Stimulated activated CD4-positive, alpha-beta T cell treated with anti-CD3 and anti-CD28 coated beads, TNF-alpha, amount 100 ng/mL, for 1 hour (primary cell): ENCODE measurements at regions not wholly inside any gene's neighbourhood (a gene's known extent, or its start where the extent isn't known, plus 50 kb on each side); places are given as distances from the start of the nearest gene placed in this dataset.

Experiments used
- DNase-seq, 3 donors: peaks; one replicate each; pipeline ENCODE4 v3.0.0-alpha.2; 2020; ENCODE audit warnings: low read depth in 3 of 3, low spot score in 1 of 3

GRCh38 chr18:8942909-8943545, 159.5 kb upstream of the NDUFV2 start:
- DNase-seq: no peak

- no peak for DNase-seq
These were observed 158.3 kb upstream of the NDUFV2 start for GRCh38 chr18:8943900-8944870.

DNA sequence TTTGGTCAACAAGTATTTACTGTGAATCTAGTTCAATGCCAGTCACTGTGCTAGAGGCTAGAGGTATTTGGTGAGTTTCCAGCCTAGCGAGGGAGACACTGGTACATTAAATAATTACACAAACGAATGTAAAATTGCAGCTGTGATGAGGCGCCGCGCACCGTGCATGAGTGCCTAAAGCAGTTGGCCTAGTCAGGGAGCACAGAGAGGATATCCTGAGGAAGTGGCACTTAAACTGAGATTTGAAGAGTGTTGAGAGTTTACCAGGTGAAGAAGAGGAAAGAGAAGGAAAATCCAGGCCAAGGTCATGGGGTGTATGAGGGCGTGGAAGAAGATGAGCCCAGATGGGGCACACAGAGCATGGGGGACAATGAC, 157.6 kb upstream of the NDUFV2 start:
- no peak for DNase-seq

- no peak for DNase-seq
These were observed 157.0 kb upstream of the NDUFV2 start for GRCh38 chr18:8945514-8945913.

GRCh38 chr18:8946066-8946838, 156.2 kb upstream of the NDUFV2 start:
- DNase-seq: no peak

DNA sequence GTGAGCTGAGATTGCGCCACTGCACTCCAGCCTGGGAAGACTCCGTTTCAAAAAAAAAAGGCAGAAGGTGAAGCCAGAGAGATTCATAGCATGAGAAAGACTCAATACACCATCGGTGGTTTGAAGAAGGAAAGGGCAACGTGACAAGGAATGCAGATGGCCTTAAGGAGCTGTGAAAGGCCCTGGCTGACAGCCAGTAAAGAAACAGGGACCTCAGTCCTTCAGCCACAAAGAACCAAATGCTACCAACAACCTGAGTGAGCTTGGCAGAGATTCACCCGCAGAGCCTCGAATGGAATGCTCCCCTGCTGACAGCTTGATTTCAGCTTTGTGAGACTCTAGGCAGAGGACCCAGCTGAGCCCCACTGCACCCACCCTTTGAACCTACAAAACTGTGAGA, 154.9 kb upstream of the NDUFV2 start:
- DNase-seq: no peak

DNA sequence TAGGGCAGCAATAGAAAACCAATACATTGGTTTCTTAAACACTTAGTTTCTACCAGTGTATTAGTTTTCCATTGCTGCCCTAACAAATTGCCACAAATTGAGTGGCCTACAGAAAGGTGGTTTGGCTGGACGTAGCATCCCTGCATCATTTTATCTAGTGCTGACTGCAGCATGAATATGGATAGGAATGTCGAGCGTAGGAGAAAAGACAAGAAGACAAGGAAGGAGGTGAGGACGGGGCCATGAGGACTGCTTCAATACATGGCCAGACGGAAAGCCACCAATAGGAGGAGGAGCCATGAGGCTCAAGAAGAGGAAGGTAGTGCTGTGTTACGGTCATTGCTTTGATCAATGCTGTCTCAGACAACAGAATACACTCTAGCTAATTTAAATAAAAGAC, 154.5 kb upstream of the NDUFV2 start:
- no peak for DNase-seq

GRCh38 chr18:8948471-8949149, 153.9 kb upstream of the NDUFV2 start:
- no peak for DNase-seq

DNA sequence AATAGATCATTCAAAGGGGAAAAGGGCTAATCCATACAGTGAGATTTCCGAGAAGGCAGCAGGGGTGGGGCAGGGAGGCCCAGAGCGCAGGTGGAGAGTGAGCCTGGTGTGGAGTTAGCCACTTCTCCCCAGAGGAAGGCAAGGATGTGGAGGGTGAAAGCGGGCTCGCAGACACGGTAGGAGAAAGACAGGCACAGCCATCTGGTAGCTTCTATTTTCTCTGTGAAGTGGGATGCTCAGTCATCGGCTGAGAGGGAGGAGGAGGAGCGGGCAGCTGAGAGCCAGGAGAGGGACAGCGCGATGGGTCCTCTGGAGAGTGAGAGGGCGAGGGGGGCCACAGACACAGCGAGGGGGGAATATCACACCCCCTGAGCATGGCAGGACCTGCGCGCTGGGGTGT, 153.3 kb upstream of the NDUFV2 start:
- DNase-seq: no peak

GRCh38 chr18:8951491-8951890, 151.0 kb upstream of the NDUFV2 start:
- DNase-seq: no peak

DNA sequence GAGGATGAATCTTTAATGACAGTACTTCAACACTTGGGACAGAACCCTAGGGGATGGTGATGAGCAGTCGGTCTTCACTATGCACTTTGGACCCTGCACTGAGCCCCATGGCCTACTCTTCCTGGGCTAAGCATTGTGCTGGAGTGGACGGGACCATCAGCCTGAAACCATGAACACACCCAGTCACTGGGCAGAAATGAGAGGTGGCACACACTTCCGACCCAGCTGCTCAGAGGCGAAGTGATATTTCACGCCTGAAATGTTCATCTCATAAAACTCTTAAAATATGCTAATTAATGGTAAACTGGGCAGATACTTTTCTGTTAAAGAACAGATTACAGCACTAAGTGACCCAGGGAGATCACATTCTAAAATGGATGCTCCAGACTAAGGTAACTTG, 150.3 kb upstream of the NDUFV2 start:
- no peak for DNase-seq

- no peak for DNase-seq
These were observed 149.4 kb upstream of the NDUFV2 start for GRCh38 chr18:8952769-8953760.

DNA sequence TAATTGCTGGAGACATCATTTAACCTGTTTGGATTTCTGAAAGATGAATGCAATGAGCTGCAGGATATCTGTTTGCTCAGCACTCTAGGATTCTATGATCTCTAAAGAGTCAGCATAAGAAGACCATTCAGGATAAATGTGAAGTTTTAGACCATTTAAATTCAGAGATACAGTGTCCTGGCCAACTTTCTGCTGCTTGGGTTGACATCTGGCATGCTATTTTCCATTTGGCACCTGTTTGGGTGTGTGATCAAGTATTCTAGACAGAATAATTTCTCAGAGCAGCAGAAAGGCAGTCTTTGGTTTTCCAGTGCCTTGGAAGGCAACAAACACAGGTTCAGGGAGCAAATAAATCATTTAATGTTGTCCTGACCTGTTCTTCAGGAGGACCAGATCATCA, 144.8 kb upstream of the NDUFV2 start:
- DNase-seq: no peak

DNA sequence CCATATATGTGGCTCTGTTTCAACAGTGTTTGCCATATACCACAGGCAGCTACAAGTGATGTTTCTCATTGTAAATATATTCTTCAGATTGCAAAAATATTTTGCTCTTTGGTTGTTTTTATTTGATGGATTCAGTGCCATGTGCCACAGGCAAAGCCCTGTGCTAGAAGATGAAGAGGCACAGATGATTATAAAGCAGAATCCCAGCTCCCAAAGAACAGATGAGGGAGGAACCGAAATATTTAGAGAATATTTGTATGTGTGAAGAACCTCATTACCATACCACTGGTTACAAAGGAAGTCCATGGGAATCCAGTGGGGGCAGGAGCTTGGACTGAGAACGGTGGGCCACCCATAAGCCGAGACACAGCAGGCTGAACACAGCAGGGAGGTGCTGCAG, 143.8 kb upstream of the NDUFV2 start:
- DNase-seq: no peak

DNA sequence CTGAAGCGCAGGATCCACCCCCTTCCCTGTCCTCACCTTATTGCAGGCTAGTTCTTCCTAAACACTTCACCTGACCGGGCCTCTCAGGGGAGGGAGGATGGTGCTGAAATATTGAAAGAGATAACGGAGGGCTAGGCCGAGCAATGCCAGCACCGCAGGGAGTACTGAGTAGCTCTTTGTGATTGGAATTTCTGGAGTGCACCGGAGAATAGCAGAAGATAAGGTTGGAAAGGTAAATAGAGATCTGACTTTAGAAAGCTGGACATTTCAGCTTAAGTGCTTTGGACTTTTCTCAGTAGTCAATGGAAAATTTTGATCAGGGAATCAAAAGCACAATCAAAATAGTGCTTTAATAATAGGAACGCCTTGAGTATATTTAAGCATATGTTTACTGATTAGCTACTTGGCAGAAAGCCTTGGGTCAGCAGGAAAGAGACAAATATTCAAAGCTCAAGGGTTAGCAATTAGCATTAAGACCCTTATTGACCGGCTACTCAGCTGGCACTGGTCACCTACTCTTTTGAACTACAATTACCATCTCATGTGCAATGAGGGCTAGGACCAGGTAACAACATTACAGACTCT, 142.9 kb upstream of the NDUFV2 start:
- DNase-seq: no peak

DNA sequence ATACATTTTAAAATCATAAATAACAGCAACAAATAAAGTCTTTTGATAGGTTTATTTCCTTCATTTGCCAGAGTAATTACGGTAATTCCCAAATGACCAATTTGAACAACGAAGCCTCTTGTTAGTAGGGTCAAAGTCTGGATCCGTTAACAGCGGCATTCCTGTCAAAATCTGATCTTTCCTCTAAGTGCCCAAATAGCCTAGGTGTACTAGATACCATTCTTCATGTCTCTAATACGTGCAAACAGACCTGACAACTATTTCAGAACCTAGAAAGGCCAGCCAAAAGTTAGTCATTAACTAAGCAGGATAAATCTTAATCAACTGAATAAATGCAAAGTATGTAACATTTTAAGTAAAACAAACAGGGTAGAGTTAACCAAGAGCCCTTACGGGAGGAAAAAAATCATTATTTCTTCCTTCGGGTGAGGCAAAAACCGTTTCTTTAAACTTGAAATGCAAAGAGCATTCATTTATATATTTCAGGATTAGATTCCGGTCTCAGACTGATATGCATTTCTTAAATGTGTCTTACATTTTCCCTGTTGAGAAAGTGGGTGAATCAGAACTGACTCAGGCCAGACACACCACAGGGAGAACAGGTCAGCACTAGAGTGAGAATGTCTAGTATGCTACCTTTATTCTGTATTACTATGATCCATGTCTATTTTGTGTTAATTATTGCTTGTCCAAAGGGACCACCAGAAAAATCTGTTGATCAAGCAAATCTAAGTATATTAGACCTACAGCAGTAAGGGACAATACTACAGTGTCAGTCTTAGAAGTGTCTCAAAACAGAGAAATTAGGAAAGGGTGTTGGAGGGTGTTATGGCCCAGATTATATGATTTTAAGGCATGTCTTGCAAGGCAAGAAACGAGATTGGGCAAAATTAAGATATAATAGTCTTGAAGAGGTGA, 141.5 kb upstream of the NDUFV2 start:
- no peak for DNase-seq

GRCh38 chr18:8962192-8962779, 140.2 kb upstream of the NDUFV2 start:
- no peak for DNase-seq
